ENCODE measurements at regions not wholly inside any gene's neighbourhood (a gene's known extent, or its start where the extent isn't known, plus 50 kb on each side); places are given as distances from the start of the nearest gene placed in this dataset.

- H3K36me3 ChIP-seq (replicated peaks in 1 of 2; ENCODE audit: control insufficient read depth in 1 of 2, insufficient read depth in 2 of 2, low read length in 1 of 2): no peaks in the 10 kb centered on the region
- H3K4me3 ChIP-seq (ENCODE audit: low read depth in 2 of 2, low read length in 1 of 2): no peak overlapping the region
- H3K4me2 ChIP-seq: no peak overlapping the region
- ChIA-PET POLR2A (no interaction called here), CTCF (no interaction called here)
- H3K9me3 ChIP-seq: no peaks in the 10 kb centered on the region
- H3K4me1 ChIP-seq (ENCODE audit: control insufficient read depth in 1 of 2, insufficient read depth in 2 of 2, low read depth in 1 of 2, low read length in 1 of 2): no peaks in the 10 kb centered on the region
- H3F3A ChIP-seq (replicated peaks; ENCODE audit: insufficient read depth): no peaks in the 10 kb centered on the region
- no peak for DNase-seq
- no peak for TF ChIP-seq RAD21 (IDR thresholded peaks at IDR 0.05; ENCODE audit: low read length)
- no peak for TF ChIP-seq FOSL2 (IDR thresholded peaks at IDR 0.05; ENCODE audit: borderline replicate concordance, low read depth)
- TF ChIP-seq, protein P1, sequence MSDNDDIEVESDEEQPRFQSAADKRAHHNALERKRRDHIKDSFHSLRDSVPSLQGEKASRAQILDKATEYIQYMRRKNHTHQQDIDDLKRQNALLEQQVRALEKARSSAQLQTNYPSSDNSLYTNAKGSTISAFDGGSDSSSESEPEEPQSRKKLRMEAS (IDR thresholded peaks at IDR 0.05; ENCODE audit: low read depth): no peak
- TF ChIP-seq MXI1 (IDR thresholded peaks at IDR 0.05; ENCODE audit: low read depth, low read length): no peak
- no peak for TF ChIP-seq CHD2 (IDR thresholded peaks at IDR 0.05; ENCODE audit: low read length, partially characterized antibody)
- no peak for TF ChIP-seq FOXJ3 (CRISPR knock-in tag; IDR thresholded peaks at IDR 0.05)
- TF ChIP-seq, protein P2, sequence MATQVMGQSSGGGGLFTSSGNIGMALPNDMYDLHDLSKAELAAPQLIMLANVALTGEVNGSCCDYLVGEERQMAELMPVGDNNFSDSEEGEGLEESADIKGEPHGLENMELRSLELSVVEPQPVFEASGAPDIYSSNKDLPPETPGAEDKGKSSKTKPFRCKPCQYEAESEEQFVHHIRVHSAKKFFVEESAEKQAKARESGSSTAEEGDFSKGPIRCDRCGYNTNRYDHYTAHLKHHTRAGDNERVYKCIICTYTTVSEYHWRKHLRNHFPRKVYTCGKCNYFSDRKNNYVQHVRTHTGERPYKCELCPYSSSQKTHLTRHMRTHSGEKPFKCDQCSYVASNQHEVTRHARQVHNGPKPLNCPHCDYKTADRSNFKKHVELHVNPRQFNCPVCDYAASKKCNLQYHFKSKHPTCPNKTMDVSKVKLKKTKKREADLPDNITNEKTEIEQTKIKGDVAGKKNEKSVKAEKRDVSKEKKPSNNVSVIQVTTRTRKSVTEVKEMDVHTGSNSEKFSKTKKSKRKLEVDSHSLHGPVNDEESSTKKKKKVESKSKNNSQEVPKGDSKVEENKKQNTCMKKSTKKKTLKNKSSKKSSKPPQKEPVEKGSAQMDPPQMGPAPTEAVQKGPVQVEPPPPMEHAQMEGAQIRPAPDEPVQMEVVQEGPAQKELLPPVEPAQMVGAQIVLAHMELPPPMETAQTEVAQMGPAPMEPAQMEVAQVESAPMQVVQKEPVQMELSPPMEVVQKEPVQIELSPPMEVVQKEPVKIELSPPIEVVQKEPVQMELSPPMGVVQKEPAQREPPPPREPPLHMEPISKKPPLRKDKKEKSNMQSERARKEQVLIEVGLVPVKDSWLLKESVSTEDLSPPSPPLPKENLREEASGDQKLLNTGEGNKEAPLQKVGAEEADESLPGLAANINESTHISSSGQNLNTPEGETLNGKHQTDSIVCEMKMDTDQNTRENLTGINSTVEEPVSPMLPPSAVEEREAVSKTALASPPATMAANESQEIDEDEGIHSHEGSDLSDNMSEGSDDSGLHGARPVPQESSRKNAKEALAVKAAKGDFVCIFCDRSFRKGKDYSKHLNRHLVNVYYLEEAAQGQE (IDR thresholded peaks at IDR 0.05; ENCODE audit: low read depth, low read length): no peak
- no peak for TF ChIP-seq TEAD4 (IDR thresholded peaks at IDR 0.05; ENCODE audit: borderline replicate concordance, insufficient read depth)
- TF ChIP-seq TCF12 (IDR thresholded peaks at IDR 0.05): no peak
- TF ChIP-seq EP300 (IDR thresholded peaks at IDR 0.05; ENCODE audit: borderline replicate concordance in 1 of 2, low read depth in 1 of 2, low read length in 1 of 2): no peak
- TF ChIP-seq, protein P3, sequence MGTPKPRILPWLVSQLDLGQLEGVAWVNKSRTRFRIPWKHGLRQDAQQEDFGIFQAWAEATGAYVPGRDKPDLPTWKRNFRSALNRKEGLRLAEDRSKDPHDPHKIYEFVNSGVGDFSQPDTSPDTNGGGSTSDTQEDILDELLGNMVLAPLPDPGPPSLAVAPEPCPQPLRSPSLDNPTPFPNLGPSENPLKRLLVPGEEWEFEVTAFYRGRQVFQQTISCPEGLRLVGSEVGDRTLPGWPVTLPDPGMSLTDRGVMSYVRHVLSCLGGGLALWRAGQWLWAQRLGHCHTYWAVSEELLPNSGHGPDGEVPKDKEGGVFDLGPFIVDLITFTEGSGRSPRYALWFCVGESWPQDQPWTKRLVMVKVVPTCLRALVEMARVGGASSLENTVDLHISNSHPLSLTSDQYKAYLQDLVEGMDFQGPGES (IDR thresholded peaks at IDR 0.05; ENCODE audit: low read depth, low read length): no peak
- TF ChIP-seq JUND (IDR thresholded peaks at IDR 0.05): no peak
- no peak for TF ChIP-seq NRF1 (IDR thresholded peaks at IDR 0.05; ENCODE audit: low read depth, low read length)
- TF ChIP-seq EZH2phosphoT487 (IDR thresholded peaks at IDR 0.05; ENCODE audit: borderline replicate concordance, low read depth): no peak
- TF ChIP-seq, protein P4, sequence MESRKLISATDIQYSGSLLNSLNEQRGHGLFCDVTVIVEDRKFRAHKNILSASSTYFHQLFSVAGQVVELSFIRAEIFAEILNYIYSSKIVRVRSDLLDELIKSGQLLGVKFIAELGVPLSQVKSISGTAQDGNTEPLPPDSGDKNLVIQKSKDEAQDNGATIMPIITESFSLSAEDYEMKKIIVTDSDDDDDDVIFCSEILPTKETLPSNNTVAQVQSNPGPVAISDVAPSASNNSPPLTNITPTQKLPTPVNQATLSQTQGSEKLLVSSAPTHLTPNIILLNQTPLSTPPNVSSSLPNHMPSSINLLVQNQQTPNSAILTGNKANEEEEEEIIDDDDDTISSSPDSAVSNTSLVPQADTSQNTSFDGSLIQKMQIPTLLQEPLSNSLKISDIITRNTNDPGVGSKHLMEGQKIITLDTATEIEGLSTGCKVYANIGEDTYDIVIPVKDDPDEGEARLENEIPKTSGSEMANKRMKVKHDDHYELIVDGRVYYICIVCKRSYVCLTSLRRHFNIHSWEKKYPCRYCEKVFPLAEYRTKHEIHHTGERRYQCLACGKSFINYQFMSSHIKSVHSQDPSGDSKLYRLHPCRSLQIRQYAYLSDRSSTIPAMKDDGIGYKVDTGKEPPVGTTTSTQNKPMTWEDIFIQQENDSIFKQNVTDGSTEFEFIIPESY (IDR thresholded peaks at IDR 0.05; ENCODE audit: borderline replicate concordance, low read depth): no peak
- no peak for TF ChIP-seq USF1 (IDR thresholded peaks at IDR 0.05; ENCODE audit: borderline replicate concordance, low read depth)
- no peak for TF ChIP-seq GABPA (IDR thresholded peaks at IDR 0.05; ENCODE audit: low read depth)
- no peak for TF ChIP-seq GATA2 (CRISPR knock-in tag; IDR thresholded peaks at IDR 0.05)
- no peak for TF ChIP-seq TAF1 (IDR thresholded peaks at IDR 0.05; ENCODE audit: borderline replicate concordance, low read depth, low read length)
- WGBS (ENCODE audit: low lambda C conversion rate): 23% methylated on average over 4 of the region's 4 CpGs
- no peaks in the 10 kb centered on the region for H3K79me2 ChIP-seq (ENCODE audit: insufficient read depth)
- no peak overlapping the region for H3K27ac ChIP-seq (ENCODE audit: low read depth in 2 of 2, low read length in 1 of 2)
- no peaks in the 10 kb centered on the region for H3K9me2 ChIP-seq
- no peak overlapping the region for H2AFZ ChIP-seq (ENCODE audit: low read depth)
- H3K9ac ChIP-seq: no peak overlapping the region
- no peaks in the 10 kb centered on the region for H4K20me1 ChIP-seq (ENCODE audit: insufficient read depth)
- no peaks in the 10 kb centered on the region for H3K27me3 ChIP-seq (ENCODE audit: insufficient read depth)
Observed at GRCh38 chr12:13609894-13610679, 371.3 kb downstream of the GRIN2B start.

Data from SK-N-SH (cell line).